ENCODE measurements at regions not wholly inside any gene's neighbourhood (a gene's known extent, or its start where the extent isn't known, plus 50 kb on each side); places are given as distances from the start of the nearest gene placed in this dataset.
"Not testable (repeated sequence)": the region's sequence is repeated elsewhere in the genome, so short reads cannot be mapped to it uniquely, and the experiment has no call there.

- H3K4me1 Mint-ChIP-seq (ENCODE audit: low read depth, unreplicated experiment) = peaks cover 2% of the 10 kb centered on the region
- H3K27me3 Mint-ChIP-seq (ENCODE audit: low read depth, unreplicated experiment) = no peaks in the 10 kb centered on the region
- H3K4me3 Mint-ChIP-seq (ENCODE audit: unreplicated experiment) = no peak overlapping the region
Measured at GRCh38 chr13:23966221-23966690, 69.0 kb upstream of the C1QTNF9B start.

GRCh38 chr13:23966691-23967615 is 69.7 kb upstream of the C1QTNF9B start:
- Mint-ChIP-seq H3K9me3 (ENCODE audit: unreplicated experiment) (no peaks in the 10 kb centered on the region), H3K27ac (ENCODE audit: unreplicated experiment) (no peak overlapping the region), H3K4me1 (ENCODE audit: low read depth, unreplicated experiment) (peaks cover 2% of the 10 kb centered on the region), H3K4me3 (ENCODE audit: unreplicated experiment) (no peak overlapping the region), H3K27me3 (ENCODE audit: low read depth, unreplicated experiment) (no peaks in the 10 kb centered on the region), H3K36me3 (ENCODE audit: low read depth, unreplicated experiment) (no peaks in the 10 kb centered on the region)
- H3K4me3 ChIP-seq (ENCODE audit: insufficient read depth, low read depth, low read length) = no peak overlapping the region
- no peaks in the 10 kb centered on the region for H3K9me3 ChIP-seq (ENCODE audit: insufficient read depth, low read depth, low read length)
- no peak for FAIRE-seq
- H3K4me1 ChIP-seq (ENCODE audit: insufficient read depth, low read length) = no peaks in the 10 kb centered on the region
- no peak overlapping the region for H3K27ac ChIP-seq (ENCODE audit: low read depth, low read length)
- no peak overlapping the region for H3K4me2 ChIP-seq (ENCODE audit: low read length)
- H3K36me3 ChIP-seq (ENCODE audit: insufficient read depth, low read length) = no peaks in the 10 kb centered on the region
- H2AFZ ChIP-seq (ENCODE audit: low read depth, low read length) = no peak overlapping the region
- H3K9ac ChIP-seq (ENCODE audit: low read length) = no peak overlapping the region
- TF ChIP-seq CTCF (IDR thresholded peaks at IDR 0.05; ENCODE audit: insufficient read depth, low read depth, low read length) = no peak
- TF ChIP-seq EZH2 (IDR thresholded peaks at IDR 0.05; ENCODE audit: insufficient read depth, low read length) = no peak
- H3K79me2 ChIP-seq (ENCODE audit: insufficient read depth, low read length) = no peaks in the 10 kb centered on the region
- no peaks in the 10 kb centered on the region for H4K20me1 ChIP-seq (ENCODE audit: insufficient read depth, low read length)
- H3K27me3 ChIP-seq (ENCODE audit: insufficient read depth, low read length) = no peaks in the 10 kb centered on the region
- DNase-seq (ENCODE audit: low read depth) = no peak

More at GRCh38 chr13:23966221-23966690, 69.0 kb upstream of the C1QTNF9B start:
- H3K4me3 ChIP-seq (ENCODE audit: insufficient read depth, low read depth, low read length) = no peak overlapping the region
- no peaks in the 10 kb centered on the region for H4K20me1 ChIP-seq (ENCODE audit: insufficient read depth, low read length)
- H3K9ac ChIP-seq (ENCODE audit: low read length) = no peak overlapping the region
- H3K9me3 ChIP-seq (ENCODE audit: insufficient read depth, low read depth, low read length) = no peaks in the 10 kb centered on the region
- TF ChIP-seq EZH2 (IDR thresholded peaks at IDR 0.05; ENCODE audit: insufficient read depth, low read length) (no peak), CTCF (IDR thresholded peaks at IDR 0.05; ENCODE audit: insufficient read depth, low read depth, low read length) (no peak)
- no peak overlapping the region for H2AFZ ChIP-seq (ENCODE audit: low read depth, low read length)
- no peaks in the 10 kb centered on the region for H3K36me3 ChIP-seq (ENCODE audit: insufficient read depth, low read length)
- Mint-ChIP-seq H3K27ac (ENCODE audit: unreplicated experiment) (no peak overlapping the region), H3K9me3 (ENCODE audit: unreplicated experiment) (no peaks in the 10 kb centered on the region), H3K36me3 (ENCODE audit: low read depth, unreplicated experiment) (no peaks in the 10 kb centered on the region)
- no peaks in the 10 kb centered on the region for H3K4me1 ChIP-seq (ENCODE audit: insufficient read depth, low read length)
- DNase-seq (ENCODE audit: low read depth) (no peak), FAIRE-seq (no peak)
- H3K4me2 ChIP-seq (ENCODE audit: low read length) = no peak overlapping the region
- no peaks in the 10 kb centered on the region for H3K79me2 ChIP-seq (ENCODE audit: insufficient read depth, low read length)
- no peaks in the 10 kb centered on the region for H3K27me3 ChIP-seq (ENCODE audit: insufficient read depth, low read length)
- no peak overlapping the region for H3K27ac ChIP-seq (ENCODE audit: low read depth, low read length)

- not testable (repeated sequence) for H3K9ac ChIP-seq (ENCODE audit: low read length); DNase-seq (ENCODE audit: low read depth); H3K27me3 Mint-ChIP-seq (ENCODE audit: low read depth, unreplicated experiment); H3K4me2 ChIP-seq (ENCODE audit: low read length); H3K36me3 ChIP-seq (ENCODE audit: insufficient read depth, low read length); H3K4me1 ChIP-seq (ENCODE audit: insufficient read depth, low read length); H3K4me3 Mint-ChIP-seq (ENCODE audit: unreplicated experiment); H2AFZ ChIP-seq (ENCODE audit: low read depth, low read length); H3K79me2 ChIP-seq (ENCODE audit: insufficient read depth, low read length); H3K27ac ChIP-seq (ENCODE audit: low read depth, low read length); FAIRE-seq; H3K36me3 Mint-ChIP-seq (ENCODE audit: low read depth, unreplicated experiment); H3K4me3 ChIP-seq (ENCODE audit: insufficient read depth, low read depth, low read length); H3K27me3 ChIP-seq (ENCODE audit: insufficient read depth, low read length); H3K4me1 Mint-ChIP-seq (ENCODE audit: low read depth, unreplicated experiment); H3K27ac Mint-ChIP-seq (ENCODE audit: unreplicated experiment); H3K9me3 ChIP-seq (ENCODE audit: insufficient read depth, low read depth, low read length); H4K20me1 ChIP-seq (ENCODE audit: insufficient read depth, low read length); H3K9me3 Mint-ChIP-seq (ENCODE audit: unreplicated experiment)
Measured at GRCh38 chr13:23967792-23968191, 70.5 kb upstream of the C1QTNF9B start.

All from astrocyte (in vitro differentiated cells and primary cell).